ENCODE measurements at regions not wholly inside any gene's neighbourhood (a gene's known extent, or its start where the extent isn't known, plus 50 kb on each side); places are given as distances from the start of the nearest gene placed in this dataset.

DNA sequence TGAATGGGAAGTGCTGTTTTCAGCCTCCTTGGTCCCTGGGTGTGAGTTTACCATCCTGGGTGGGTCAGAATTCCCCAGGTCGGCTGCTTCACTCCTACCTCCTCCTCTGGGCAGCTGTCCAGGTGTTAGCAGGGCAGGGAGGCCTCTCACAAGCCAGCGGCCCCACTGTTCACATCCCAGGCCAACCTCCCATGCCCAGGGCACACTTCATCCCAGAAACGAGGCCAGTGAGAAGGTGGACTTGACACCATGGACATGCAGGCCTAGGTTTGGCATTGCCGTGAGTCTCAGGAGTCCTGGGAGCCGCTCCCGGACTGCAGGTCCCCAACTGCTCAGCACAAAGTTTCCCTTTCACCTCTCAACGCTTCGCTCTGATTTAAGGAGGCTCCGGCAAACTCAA lies 229.6 kb upstream of the IRX2 start:
- TF ChIP-seq, protein P1, sequence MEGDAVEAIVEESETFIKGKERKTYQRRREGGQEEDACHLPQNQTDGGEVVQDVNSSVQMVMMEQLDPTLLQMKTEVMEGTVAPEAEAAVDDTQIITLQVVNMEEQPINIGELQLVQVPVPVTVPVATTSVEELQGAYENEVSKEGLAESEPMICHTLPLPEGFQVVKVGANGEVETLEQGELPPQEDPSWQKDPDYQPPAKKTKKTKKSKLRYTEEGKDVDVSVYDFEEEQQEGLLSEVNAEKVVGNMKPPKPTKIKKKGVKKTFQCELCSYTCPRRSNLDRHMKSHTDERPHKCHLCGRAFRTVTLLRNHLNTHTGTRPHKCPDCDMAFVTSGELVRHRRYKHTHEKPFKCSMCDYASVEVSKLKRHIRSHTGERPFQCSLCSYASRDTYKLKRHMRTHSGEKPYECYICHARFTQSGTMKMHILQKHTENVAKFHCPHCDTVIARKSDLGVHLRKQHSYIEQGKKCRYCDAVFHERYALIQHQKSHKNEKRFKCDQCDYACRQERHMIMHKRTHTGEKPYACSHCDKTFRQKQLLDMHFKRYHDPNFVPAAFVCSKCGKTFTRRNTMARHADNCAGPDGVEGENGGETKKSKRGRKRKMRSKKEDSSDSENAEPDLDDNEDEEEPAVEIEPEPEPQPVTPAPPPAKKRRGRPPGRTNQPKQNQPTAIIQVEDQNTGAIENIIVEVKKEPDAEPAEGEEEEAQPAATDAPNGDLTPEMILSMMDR (conservative IDR thresholded peaks at IDR 0.05; ENCODE audit: low read length) = no peak
- TF ChIP-seq EZH2phosphoT487 (IDR thresholded peaks at IDR 0.05; ENCODE audit: borderline replicate concordance) = no peak

All from Loucy (cell line).